GM12873 (cell line): ENCODE measurements at regions not wholly inside any gene's neighbourhood (a gene's known extent, or its start where the extent isn't known, plus 50 kb on each side); places are given as distances from the start of the nearest gene placed in this dataset.

Experiments
- TF ChIP-seq, protein P1 (sequence below): IDR thresholded peaks from 2 replicates; pipeline ENCODE4 v1.5.1; 2012; ENCODE audit warnings: low read depth, mild to moderate bottlenecking, moderate library complexity, low read length, control low read depth; ENCODE audit not compliant: insufficient read depth; ENCODE audit errors: missing control alignments

DNA sequence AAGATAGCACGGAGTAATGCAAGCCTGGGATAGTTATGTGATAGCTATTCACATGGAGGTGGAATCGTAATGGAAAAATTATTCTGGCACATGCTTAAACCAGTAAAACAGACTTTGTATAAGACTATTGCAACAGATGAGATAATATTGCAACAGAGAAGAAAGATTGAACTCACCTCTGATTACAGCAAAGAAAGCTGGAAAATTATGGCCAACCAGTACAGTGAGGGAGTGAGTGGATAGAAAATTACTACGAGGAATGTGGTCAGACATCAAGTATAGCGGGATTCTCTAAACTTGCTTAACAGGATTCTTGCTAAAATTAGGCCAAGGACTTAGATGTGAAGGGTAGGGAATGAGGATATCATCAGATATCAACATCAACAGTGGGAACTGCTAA, 397.6 kb upstream of the KLHL1 start:
- TF ChIP-seq, protein P1, sequence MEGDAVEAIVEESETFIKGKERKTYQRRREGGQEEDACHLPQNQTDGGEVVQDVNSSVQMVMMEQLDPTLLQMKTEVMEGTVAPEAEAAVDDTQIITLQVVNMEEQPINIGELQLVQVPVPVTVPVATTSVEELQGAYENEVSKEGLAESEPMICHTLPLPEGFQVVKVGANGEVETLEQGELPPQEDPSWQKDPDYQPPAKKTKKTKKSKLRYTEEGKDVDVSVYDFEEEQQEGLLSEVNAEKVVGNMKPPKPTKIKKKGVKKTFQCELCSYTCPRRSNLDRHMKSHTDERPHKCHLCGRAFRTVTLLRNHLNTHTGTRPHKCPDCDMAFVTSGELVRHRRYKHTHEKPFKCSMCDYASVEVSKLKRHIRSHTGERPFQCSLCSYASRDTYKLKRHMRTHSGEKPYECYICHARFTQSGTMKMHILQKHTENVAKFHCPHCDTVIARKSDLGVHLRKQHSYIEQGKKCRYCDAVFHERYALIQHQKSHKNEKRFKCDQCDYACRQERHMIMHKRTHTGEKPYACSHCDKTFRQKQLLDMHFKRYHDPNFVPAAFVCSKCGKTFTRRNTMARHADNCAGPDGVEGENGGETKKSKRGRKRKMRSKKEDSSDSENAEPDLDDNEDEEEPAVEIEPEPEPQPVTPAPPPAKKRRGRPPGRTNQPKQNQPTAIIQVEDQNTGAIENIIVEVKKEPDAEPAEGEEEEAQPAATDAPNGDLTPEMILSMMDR = no peak

DNA sequence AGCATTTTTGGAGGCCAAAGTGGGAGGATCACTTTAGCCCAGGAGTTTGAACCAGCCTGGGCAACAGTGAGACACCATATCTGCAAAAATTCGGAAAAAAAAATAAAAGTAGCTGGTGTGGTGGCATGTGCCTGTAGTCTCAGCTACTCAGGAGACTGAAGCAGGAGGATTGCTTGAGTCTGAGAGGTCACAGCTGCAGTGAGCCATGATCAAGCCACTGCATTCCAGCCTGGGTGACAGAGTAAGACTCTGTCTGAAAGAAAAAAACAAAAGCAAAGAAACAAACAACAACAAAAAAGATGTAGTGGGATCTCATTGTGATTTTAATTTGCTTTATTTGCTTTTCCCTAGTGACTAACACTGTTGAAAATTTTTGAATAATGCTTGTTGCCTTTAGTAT, 394.7 kb upstream of the KLHL1 start:
- TF ChIP-seq, protein P1 = no peak

DNA sequence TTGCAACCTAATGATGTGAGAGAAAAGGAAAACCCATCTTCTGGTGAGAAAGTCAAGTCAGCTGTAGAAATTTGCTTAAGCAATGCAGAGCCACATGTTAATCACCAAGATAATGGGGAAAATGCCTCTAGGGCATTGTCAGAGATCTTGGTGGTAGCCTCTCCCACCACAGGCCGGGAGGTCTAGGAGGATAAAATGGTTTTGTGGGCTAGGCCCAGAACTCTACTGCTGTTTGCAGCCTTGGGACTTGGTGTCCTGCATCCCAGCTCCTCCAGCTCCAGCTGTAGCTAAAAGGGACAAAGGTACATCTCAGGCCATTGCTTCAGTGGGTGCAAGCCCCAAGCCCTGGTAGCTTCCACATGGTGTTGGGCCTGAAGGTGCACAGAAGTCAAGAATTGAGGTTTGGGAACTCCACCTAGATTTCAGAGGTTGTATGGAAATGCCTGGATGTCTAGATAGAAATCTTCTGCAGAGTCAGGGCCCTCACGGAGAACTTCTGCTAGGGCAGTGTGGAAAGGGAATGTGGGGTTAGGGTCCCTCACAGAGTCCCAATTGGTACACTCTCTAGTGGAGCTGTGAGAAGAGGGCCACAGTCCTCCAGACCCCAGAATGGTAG, 382.2 kb upstream of the KLHL1 start:
- TF ChIP-seq, protein P1 = no peak

DNA sequence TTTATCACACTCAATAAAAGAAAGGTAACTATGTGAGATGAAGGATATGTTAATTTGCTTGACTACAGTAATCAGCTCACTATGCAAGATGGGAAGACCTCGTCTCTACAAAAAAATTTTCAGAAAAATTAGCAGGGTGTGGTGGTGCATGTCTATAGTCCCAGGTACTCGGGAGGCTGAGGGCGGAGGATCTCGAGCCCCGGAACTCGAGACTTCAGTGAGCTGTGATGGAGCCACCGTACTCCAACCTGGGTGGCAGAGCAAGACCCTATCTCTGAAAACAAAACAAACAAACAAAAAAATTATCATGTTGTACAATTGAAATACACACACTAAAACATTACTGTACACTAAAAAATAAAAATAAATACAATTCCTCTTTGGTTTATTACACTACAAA, 376.7 kb upstream of the KLHL1 start:
- TF ChIP-seq, protein P1 = no peak

DNA sequence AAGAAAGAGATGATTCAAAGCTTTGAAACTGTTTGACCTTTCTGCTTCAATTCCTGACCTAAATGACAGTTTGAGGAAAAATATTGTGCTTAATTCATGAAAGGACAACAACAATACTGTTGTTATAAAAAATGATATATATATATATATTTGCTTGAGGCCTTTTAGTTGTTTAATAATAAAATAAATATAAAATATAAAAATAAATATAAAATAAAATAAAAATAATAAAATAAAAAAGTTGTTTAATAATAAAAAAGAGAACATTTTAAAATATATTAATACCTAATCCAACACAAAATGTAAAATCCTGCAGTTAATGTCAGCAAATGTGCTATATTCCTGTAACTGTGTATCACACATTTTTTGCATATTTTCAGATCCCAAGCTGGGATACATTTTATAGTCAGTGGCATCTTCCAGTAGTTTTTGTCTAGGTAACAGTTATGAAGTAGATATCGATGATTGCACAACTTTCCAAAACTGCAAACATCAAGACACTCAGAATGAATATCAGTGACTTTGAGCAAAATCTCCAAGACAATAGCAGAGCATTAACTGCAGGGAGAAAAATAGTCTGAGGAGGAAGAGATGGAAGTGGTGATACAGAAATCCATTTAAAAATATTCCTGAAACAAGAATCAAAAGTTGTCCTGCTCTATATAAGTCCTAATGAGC, 375.5 kb upstream of the KLHL1 start:
- TF ChIP-seq, protein P1 = no peak

DNA sequence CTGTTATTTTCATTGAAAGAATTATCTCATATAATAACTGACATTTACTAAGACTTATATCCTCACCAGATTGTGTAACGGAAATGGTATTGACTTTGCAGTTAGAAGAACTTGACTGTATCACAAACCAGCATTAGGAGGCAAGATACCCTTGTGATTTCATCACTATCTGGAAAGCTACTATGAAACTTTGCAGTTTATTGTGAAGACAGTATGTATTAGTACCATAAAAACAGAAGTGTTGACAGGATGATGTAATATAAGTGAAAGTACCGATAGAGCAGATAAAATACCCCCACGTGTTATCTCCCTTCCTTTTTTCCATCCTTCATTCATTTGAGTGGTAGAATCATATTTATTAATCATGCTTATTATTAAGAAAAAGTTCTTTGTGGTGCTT, 365.7 kb upstream of the KLHL1 start:
- TF ChIP-seq, protein P1 = no peak

DNA sequence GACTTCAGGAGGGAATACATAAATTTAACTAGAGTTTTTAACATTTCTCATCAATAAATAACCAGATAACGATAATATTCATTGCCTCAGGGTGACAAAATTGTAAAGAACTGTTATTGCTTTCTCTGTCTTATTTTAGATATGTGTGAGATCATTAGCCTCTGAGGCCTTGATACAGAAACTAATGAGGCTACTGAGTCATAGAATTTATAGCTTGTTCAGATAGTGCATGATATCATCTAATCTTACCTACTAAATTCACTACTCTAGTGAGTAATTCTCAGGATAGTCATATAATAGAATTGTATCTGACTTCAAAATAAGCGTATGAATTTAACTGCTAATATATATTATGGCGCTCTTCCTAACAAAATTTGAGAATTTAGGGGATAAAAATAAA, 360.8 kb upstream of the KLHL1 start:
- TF ChIP-seq, protein P1 = no peak
